Kidney glomerular epithelial cell (primary cell): ENCODE measurements at regions not wholly inside any gene's neighbourhood (a gene's known extent, or its start where the extent isn't known, plus 50 kb on each side); places are given as distances from the start of the nearest gene placed in this dataset.

ENCODE experiments used
- DNase-seq: peaks from one replicate; lab custom pipeline; 2025; lab: John Stamatoyannopoulos, UW

DNA sequence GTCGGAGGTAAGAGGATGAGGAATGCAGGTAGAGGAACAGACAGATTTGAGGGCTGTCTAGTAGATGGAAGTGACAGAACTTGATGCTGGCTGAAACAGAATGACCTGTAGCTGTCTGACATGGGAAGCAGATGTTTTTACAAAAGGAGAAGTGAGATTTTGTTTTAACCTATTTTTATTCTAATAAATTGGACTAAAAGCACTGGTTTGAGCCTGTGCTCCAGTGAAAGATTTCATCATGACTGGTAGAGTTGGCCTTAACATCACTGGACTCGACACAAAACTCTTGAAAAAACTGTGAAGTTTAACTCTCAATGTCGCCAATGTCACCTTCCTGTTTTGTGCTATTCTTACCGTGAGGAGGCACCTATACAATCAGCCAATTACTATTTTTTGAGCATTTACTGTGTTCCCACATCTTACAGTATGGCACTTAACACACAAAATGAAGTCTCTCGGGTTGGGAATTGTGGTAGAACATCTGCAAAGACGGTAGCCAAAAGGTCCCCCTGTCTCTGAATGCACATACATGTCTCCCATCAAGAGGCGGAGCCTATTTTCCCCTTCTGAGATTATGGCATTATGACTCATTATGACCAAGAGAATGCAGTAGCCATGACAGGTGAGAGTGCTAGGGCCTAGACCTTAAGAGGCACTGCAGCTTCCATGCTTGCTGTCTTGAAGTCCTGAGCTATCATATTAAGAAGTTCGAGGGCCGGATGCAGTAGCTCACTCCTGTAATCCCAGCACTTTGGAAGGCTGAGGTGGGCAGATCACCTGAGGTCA is 93.2 kb downstream of the FOXF2 start:
- peak; percentile 35 for DNase-seq

DNA sequence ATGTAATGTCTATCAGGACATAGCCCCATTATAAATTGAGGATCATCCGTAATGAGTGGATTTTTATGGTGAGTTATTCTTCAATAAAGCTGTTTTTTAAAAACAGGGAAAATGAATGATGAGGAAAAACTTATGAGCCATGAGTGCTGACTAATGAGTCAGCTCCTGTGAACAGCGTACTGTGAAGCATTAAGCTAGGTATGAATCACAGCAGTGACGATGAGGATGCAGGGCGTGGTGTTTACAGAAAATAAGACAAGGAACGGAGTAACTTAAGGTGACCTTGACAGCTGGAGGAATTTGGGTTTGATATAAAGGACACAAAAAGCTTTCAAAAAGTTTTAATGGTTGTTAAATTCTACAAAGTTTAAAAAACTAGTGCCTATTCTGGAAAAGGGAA is 96.3 kb downstream of the FOXF2 start:
- peak; percentile 78 for DNase-seq

DNA sequence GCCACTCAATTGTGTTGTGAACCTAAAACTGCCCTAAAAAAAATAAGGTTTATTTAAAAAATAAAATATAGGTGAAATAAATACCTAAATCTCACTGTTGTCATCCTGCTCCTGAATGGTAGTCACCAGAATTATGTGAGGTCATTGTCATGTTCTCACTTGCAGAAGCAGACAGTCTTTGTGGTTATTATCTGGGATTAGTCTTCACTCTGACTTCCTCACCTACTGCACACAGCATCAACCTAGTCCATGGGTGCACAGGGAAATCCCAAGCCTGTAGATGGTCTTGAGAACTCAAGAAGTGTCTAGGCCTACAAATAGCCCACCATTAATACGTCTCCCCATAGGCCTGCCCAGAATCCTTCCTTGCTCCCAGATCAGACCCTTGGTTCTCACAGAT is 97.0 kb downstream of the FOXF2 start:
- DNase-seq, result no peak

DNA sequence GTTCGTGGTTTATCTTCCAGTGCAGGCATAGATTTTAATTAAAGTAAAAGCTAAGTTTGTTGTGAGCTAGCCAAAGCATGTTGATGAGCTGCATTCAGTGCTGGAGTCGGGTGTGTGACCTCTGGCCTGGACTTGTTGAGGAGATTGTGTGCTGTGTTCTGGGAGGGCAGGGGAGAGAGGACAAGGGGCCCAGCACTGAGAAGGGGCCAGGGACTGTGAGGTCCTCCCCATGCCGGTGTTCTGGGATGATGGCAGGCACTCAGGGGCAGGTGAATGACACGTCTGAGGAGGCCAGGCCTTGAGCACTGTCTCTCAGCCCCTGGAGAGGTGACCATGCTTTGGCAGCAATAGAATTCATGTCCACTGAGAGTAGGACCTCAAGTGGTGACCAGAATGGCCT is 97.9 kb downstream of the FOXF2 start:
- no peak for DNase-seq

DNA sequence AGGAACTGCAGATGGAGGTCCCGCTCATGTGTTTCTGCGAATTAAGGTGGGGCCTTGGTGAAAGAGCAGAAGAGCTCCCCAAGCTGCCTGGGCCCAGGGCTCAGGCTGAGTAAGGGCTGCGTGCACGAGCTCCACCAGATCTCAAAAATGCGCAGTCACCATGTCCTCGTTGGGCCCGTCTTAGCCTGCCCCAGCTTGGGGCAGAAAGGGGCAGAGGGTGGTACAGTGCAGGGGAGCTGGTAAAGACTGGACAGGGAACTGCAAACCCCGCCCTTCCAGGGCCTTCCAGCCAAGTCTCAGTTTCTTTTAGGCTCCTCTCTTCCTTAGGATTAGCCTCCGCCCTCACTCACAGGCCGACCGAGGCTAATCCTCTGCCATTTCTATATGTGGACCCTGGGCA is 101.6 kb downstream of the FOXF2 start:
- DNase-seq, result no peak

DNA sequence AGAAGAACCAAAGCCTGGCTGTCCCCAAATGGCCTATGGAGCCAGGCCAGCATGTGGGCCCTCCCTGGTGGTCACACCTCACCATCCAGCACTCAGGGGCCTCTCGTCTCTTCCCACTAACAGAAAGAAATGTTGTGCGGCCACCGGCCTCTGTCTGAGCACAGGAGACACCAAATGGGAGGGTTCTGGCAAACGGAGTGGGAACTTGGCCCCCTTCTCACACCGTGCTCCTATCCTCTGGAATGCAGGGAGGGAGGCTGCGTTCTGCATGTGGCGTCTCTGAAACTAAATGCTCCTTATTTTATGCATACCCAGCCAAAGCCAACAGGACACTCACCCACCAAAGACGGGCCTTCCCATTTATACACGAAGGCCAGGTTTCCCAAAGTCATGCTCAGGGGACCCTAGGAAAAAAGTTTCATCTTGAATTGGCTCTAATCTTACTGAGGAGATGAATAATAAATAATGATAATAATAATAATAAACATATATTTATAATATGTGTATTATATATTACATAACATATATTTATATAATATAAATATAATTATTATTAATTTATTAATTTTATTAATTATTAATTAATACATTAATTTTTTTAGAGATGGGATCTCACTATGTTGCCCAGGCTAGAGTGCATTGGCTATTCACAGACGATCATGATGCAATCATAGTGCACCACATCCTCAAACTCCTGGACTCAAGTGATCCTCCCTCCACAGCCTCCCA is 102.4 kb downstream of the FOXF2 start:
- no peak for DNase-seq

DNA sequence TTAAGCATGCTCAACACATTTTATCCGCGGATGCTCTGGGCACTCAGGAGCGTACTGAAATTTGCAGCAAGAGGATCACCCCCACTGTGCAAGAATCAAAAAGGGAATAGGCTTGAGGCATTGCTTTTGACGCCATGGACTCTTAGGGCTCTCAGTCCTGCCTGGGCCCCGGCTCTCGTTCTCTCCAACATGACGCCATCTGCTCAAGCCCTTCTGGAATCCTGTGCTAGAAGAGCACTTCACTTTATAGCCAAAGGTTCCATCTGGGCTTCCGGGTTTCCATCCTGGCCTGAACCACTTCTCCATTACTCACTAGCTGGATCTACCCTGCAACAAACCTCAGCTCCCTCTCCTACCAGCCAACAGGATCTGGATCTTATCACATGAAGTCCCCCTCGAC is 105.3 kb downstream of the FOXF2 start:
- DNase-seq, result no peak

DNA sequence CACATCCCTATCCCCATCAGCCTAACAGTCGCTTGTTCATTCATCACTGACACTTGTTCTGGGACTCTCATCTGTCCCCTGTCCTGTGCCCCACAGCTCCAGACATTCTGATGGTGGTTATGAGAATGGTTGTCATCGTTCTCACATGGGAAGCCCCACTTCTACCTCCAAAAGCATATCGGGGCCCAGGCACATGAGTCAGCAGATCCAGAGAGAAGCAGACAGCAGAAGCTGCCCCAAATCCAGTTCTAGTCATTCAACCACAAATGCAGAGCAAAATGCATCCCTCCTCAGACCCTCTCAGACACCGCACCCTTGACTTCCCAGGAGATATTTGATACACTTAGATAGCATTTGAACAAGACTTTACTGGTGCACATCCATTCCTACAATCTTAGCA is 106.0 kb downstream of the FOXF2 start:
- no peak for DNase-seq

DNA sequence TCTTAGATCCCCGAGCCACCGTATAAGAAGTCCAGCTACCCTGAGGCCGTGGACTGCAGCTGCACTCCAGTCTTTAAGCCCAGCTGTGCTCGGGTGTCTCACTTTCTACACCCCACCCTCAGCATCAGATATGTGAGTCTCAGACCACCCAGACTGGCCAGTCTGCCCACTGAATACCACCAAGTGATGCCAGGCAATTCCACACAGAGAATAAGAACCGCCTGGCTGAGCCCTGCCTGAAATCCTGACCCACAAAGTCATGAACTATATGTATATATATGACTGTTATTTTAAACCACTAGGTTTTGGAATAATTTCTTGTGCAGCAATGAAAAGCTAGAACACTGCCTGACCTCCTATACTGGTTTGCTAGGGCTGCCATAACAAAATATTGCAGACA is 106.7 kb downstream of the FOXF2 start:
- DNase-seq, result no peak

DNA sequence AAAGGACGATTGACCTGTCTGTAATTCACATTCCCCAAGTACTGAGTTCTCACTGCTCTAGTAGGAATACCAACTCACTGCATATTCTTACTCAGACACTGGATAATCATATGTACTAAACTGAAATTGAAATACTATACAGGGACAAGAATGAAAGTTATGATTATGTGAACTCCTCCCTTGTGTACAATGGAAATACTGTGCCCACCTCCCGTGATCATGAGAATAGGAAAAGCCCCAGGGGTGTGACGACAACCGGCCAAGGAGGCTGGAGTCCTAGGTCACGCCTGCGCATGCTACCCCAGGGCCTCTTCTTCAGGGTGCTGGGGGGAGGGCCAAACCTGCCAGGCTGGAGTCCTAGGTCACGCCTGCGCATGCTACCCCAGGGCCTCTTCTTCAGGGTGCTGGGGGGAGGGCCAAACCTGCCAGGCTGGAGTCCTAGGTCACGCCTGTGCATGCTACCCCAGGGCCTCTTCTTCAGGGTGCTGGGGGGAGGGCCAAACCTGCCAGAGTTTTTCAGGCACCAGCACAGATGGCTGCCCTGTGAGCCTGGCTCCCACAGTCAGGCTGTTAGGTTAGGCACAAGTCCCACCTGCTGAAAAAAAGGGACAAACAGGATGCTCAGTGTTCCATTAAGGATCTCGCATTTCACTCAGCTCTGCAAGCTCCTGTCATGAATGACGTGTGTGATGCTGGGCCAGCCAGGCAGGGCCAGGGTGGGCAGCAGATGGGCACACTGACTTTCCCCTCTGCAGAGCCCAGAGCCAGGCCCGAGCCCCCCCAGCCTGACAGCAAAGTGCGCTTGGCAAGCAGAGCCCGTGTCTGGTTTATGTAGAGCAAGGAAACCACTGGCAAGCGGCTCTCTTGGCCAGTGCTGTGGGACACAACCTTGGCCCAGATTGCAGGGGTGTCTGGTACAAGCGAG is 107.7 kb downstream of the FOXF2 start:
- no peak for DNase-seq

DNA sequence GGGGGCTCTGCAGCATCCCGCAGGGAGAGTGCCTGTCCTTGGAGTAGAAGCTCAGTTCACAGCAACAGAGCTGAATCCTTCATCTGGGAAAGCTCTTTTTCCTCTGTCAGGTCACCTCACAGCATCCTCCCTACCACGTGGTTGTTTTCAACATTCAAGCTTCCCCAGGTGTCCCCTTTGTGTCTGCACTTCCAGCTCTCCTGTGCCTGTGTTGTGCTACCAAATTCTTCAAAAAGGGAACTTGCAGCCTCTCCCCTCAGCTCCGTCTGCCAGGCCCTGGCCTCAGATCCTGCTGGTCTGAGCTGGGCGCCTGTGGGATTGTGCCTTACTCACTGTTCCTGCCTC is 108.4 kb downstream of the FOXF2 start:
- no peak for DNase-seq

DNA sequence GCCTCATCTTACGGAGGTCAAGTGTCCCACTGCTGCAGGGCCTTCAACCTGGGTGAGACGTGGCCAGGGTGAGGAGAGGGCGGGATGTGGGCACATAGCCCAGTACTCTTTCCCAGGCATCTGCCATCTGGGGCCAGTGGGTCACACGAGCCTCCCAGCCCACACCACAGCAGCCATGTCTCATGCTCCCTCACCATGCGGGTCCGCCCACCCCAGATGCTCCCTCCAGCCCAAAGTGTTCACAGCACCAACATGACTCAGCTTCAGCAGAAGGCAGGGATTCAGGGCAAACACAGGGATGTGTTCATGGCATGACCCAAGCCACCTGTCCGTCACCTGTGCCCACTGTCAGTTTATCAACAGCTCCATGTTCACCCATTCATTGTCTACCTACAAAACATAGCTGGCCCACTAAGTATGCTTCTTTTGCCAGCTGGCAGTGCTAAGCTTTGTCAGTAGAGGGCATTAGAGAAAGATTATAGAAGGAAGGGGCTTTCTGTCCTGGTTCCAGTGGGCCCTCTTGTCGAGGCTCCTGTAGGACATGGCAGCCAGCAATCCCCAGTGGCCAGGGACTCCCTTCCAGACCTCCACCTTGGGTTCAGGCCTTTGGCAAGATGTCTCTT is 109.2 kb downstream of the FOXF2 start:
- no peak for DNase-seq

DNA sequence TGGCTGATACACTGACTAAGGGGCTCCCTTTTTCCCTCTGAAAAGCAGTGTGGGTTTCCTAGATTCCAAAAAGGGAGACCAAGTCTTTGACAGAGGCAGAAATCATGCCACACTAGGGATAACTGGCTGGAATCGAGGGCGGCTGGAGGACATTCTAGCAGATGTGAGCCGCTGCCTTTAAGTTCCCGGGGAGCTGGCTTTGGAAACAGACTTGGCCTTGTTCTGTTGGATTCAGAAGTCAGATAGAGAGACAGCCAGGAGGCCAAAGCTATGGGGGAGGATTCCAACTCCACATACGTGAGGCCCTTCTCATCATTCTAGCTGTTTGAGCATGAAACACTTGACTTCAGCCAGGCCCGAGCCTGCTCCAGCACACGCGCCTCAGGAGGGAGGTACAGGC is 109.9 kb upstream of the FOXC1 start:
- no peak for DNase-seq

DNA sequence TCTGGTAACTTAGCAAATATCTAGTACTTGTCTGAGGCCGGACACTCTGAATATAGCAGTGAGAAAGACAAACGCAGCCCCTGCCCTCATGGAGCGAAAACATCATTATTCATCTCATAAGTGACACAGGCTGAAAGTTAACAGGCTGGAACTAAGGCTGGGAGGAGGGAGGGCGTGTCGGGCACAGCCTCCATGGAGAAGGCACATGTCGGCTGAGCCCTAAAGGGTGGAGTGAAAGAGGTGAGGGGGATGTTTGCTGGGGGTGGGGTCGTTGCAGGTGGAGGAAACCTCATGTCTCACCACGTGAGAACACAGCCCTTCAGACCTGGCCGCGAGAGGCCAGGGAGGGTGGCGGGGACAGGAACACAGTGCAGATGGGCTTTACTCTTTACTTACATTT is 108.8 kb upstream of the FOXC1 start:
- no peak for DNase-seq

DNA sequence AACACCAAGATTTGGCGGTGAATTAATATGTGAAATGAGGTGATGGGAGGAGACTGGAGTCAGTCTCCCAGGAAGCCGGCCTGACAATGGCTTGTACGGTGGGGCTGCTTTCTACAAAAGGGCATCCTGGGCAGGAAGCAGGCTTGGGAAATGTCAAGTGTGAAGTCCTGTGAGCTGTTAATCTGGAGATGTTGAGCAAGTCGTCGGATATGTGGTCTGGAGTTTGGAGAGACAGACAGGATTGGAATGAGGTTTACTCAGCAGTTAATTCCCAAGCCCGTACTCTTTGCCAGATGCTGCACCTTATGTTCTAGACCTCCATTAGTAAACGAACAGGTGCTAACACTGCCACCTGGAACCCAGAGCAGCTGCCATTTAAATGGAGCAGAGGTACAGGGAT is 107.7 kb upstream of the FOXC1 start:
- no peak for DNase-seq

DNA sequence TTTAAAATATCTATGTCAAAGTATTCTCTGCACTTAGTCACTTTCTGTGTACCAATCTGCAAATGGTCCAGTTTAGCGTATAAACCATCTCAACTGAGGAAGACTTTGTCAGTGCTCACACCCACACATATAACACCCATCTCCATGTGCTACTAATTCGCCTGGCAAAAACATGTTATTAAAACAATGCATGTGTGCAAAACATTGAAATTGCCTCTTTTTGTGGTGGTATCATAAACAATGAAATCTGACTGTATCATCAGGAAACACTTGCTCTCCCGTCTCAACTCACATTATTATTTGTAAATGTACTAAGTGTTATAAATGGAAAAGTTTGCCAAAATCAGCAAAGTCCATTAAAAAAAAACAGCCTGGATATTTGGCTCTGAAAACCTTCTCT is 105.9 kb upstream of the FOXC1 start:
- no peak for DNase-seq

DNA sequence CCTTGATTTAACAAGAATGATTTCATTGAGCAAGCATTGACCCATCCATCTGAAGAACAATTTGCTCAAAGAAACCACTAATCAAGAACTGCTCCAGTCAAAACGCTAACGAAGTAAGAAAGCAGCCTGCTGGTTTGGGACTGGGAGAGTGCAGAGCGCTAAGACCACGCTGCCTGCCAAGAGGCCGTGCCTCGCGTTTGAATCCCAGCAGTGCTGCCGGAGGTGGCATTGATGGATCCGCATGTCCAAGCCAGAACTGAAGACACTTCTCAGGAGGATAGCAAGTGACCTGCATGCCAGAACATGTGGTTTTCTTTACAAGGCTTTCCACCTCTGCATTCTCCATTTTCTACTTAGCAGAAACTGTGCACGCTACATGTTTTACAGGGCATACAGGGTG is 105.2 kb upstream of the FOXC1 start:
- DNase-seq, result no peak

DNA sequence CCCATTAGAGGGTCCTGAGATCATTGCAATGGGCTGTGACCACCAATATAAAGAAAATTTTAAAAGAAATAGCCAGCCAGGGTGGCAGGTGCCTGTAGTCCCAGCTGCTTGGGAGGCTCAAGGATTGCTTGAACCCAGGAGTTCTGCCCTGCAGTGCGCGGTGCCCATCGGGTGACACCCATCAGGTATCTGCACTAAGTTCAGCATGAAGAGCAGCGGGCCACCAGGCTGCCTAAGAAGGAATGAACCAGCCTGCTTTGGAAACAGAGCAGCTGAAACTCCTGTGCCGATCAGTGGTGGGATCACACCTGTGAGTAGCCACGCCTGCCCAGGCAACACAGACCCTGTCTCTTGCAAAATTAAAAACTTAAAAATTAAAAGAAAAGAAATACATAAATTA is 102.5 kb upstream of the FOXC1 start:
- DNase-seq, result no peak

DNA sequence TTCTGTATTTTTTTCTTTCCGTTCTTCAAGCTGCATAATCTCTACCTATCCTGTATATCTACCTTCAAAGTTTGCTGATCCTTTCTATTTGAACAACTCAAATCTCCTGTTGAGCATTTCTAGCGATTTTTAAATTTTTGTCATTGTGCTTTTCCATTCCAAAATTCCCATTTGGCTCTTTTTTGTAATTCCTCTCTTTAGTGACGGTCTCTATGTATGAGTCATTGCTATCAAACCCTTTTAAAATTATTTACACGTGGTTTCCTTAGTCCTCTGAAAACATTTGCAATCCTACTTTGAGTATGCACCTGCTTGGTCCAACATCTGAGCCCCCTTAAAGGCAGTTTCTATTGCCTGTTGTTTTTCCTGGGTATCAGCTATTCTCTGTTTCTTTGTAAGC is 100.5 kb upstream of the FOXC1 start:
- no peak for DNase-seq

DNA sequence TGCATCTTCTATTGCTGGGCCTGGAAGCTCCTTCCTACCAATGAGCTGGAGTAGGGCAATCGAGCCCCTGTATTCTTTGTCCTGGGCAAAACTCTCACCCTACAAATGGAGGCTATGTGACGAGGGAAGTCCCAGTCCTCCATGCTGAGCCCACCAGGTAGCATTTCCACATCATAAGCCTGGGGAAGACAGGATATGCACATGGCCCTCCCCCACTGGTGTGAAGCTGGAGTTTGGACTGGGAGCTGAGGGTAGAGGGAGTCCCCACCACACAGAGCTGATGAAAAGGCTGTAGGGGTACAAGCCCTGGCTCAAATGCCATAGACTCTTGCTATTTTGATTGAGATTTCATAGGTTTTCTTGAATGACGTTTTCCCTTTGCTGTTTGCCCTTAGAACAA is 99.5 kb upstream of the FOXC1 start:
- no peak for DNase-seq

DNA sequence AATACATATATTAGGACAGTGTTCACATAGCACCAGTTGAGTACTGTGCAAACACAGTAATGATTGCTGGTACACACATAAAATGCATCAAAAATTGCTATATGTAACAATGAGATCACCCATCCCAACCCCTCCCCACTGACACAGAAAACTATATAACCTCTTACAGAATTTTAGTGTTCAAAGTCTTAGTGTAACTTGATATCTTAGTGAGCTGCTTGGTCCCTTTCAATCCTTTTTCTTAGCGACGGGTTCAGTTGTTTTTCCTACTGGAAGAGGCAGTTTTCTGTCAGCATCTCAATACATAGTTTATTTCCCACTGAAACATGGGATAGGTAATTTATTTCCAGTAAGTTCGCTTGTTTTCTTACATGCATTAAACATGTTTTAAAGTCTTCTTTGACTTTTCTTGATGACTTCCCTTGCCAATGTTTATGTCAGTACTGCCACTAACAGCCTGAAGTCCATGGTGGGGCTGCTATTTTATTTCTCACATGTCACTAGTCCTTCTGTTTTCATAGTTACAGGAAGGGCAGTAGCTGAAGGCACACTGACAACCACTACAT is 96.4 kb upstream of the FOXC1 start:
- DNase-seq, result no peak

DNA sequence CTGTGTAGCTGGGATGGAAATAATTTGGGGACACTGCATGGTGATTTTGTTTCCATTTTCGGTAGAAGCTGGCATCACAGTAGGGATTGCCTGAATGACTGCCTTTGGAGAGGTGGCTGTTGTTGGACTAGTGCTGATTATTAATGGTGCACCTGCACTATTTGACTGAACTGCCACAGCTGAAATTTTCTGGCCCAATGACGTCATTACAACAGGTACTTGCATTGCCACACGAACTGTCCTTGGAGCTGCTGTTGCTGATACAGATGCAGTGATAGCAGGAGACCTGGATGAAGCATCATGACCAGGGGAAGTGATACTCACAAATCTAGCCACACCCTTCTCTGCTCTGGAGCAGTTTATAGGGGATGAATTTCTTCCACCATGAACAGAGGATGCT is 95.6 kb upstream of the FOXC1 start:
- DNase-seq, result no peak
